ENCODE measurements at regions not wholly inside any gene's neighbourhood (a gene's known extent, or its start where the extent isn't known, plus 50 kb on each side); places are given as distances from the start of the nearest gene placed in this dataset.
"Not testable (repeated sequence)": the region's sequence is repeated elsewhere in the genome, so short reads cannot be mapped to it uniquely, and the experiment has no call there.

GRCh38 chr2:16094811-16095210 is 154.5 kb downstream of the MYCN start:
- DNase-seq (ENCODE audit: low spot score): no peak
- no peak for ATAC-seq
- intact Hi-C loops (cut with DNase I): no loop called here

- ATAC-seq: no peak
- intact Hi-C loops (cut with DNase I): no loop called here
- DNase-seq (ENCODE audit: low spot score): no peak
Observed at GRCh38 chr2:16093639-16094529, 153.5 kb downstream of the MYCN start.

- intact Hi-C loops (cut with DNase I): no loop called here
- ATAC-seq (no peak), DNase-seq (ENCODE audit: low spot score) (no peak)
Observed at GRCh38 chr2:16092861-16093638, 152.7 kb downstream of the MYCN start.

- ATAC-seq: no peak
- intact Hi-C loops (cut with DNase I): no loop called here
- DNase-seq (ENCODE audit: low spot score): no peak
Observed at GRCh38 chr2:16091576-16092282, 151.4 kb downstream of the MYCN start.

GRCh38 chr2:16090650-16091575 is 150.6 kb downstream of the MYCN start:
- ATAC-seq: no peak
- no peak for DNase-seq (ENCODE audit: low spot score)
- intact Hi-C loops (cut with DNase I): no loop called here

GRCh38 chr2:16089491-16089890 is 149.1 kb downstream of the MYCN start:
- intact Hi-C loops (cut with DNase I); DNase-seq (ENCODE audit: low spot score); ATAC-seq: not testable (repeated sequence)

- ATAC-seq: no peak
- DNase-seq (ENCODE audit: low spot score): no peak
- intact Hi-C loops (cut with DNase I): no loop called here
Observed at GRCh38 chr2:16088802-16089112, 148.4 kb downstream of the MYCN start.

GRCh38 chr2:16088035-16088801 is 147.9 kb downstream of the MYCN start:
- intact Hi-C loops (cut with DNase I): no loop called here
- ATAC-seq: no peak

GRCh38 chr2:16086136-16086535 is 145.8 kb downstream of the MYCN start:
- DNase-seq (ENCODE audit: low spot score); intact Hi-C loops (cut with DNase I); ATAC-seq: not testable (repeated sequence)

More at GRCh38 chr2:16088035-16088801, 147.9 kb downstream of the MYCN start:
- DNase-seq (ENCODE audit: low spot score): no peak

- no peak for ATAC-seq
- intact Hi-C loops (cut with DNase I): no loop called here
- no peak for DNase-seq (ENCODE audit: low spot score)
Observed at GRCh38 chr2:16085073-16085472, 144.7 kb downstream of the MYCN start.

GRCh38 chr2:16084274-16084673 is 143.9 kb downstream of the MYCN start:
- no peak for DNase-seq (ENCODE audit: low spot score)
- no peak for ATAC-seq

GRCh38 chr2:16082276-16082675 is 141.9 kb downstream of the MYCN start:
- DNase-seq (ENCODE audit: low spot score) (no peak), ATAC-seq (no peak)
- intact Hi-C loops (cut with DNase I): no loop called here

More at GRCh38 chr2:16084274-16084673, 143.9 kb downstream of the MYCN start:
- intact Hi-C loops (cut with DNase I): no loop called here

GRCh38 chr2:16081316-16082200 is 141.2 kb downstream of the MYCN start:
- no peak for DNase-seq (ENCODE audit: low spot score)
- intact Hi-C loops (cut with DNase I): no loop called here
- no peak for ATAC-seq

- ATAC-seq (no peak), DNase-seq (ENCODE audit: low spot score) (no peak)
- intact Hi-C loops (cut with DNase I): no loop called here
Observed at GRCh38 chr2:16080516-16080915, 140.2 kb downstream of the MYCN start.

GRCh38 chr2:16080071-16080470 is 139.7 kb downstream of the MYCN start:
- intact Hi-C loops (cut with DNase I): no loop called here
- ATAC-seq (no peak), DNase-seq (ENCODE audit: low spot score) (no peak)

- intact Hi-C loops (cut with DNase I): no loop called here
- ATAC-seq: no peak
- DNase-seq (ENCODE audit: low spot score): no peak
Observed at GRCh38 chr2:16079637-16080036, 139.3 kb downstream of the MYCN start.

- ATAC-seq: no peak
- intact Hi-C loops (cut with DNase I): no loop called here
- DNase-seq (ENCODE audit: low spot score): no peak
Observed at GRCh38 chr2:16077601-16078000, 137.3 kb downstream of the MYCN start.
